GM12878 (cell line): ENCODE measurements at regions not wholly inside any gene's neighbourhood (a gene's known extent, or its start where the extent isn't known, plus 50 kb on each side); places are given as distances from the start of the nearest gene placed in this dataset.

Experiments
- ATAC-seq: fragments of 200-7000 bp; cut with Tn5 transposase; 3 replicates; pipeline ENCODE4 v1.9.1; 2020; ENCODE audit warnings: mild to moderate bottlenecking, moderate library complexity
- BruUV-seq: library from RNA; stranded (reverse); fragments of 400-500 nt; replicated peaks from 2 replicates; lab custom pipeline; 2021; lab: Mats Ljungman, UMichigan
- CTCF ChIA-PET: fragments of 300-600 bp; sonication (Branson Sonifier 250); formaldehyde crosslinking; extraction: SDS; loops from one replicate; lab custom pipeline; 2021; ENCODE audit warnings: inconsistent platforms; lab: Yijun Ruan, JAX
- POLR2A ChIA-PET: fragments of 350-600 bp; formaldehyde crosslinking; extraction: SDS; loops from one replicate; lab custom pipeline; 2021; ENCODE audit warnings: inconsistent platforms; lab: Charles Lee
- RAD21 ChIA-PET: fragments of 300-600 bp; sonication (Branson Sonifier 250); formaldehyde crosslinking; loops from one replicate; lab custom pipeline; 2023; ENCODE audit warnings: antibody characterized with exemption; ENCODE audit not compliant: unreplicated experiment; lab: Charles Lee
- SMC1A ChIA-PET: fragments of 300-600 bp; sonication (Branson Sonifier 250); formaldehyde crosslinking; loops from one replicate; lab custom pipeline; 2023; ENCODE audit not compliant: unreplicated experiment, uncharacterized antibody; lab: Charles Lee
- DNase-seq: peaks from one replicate; pipeline ENCODE4 v3.0.0-alpha.2; 2011; ENCODE audit warnings: low read depth, low spot score
- FAIRE-seq: peaks from 3 replicates; lab custom pipeline; 2011; peaks lifted over from hg19 to GRCh38; lab: Jason Lieb, UNC
- H2AFZ ChIP-seq: 2 replicates; pipeline ENCODE4 v1.6.0; 2011; ENCODE audit warnings: low read depth, low read length, control low read depth; ENCODE audit not compliant: control insufficient read depth
- H3K27ac ChIP-seq: 2 replicates; pipeline ENCODE4 v1.5.1; 2011; ENCODE audit warnings: control low read depth; ENCODE audit not compliant: control insufficient read depth, insufficient read depth
- H3K27me3 ChIP-seq, 2 experiments: replicated peaks in 1 of 2; 2 replicates each; pipeline versions ENCODE4 v1.6.0 to v1.6.1; 2011; ENCODE audit warnings: low read length in 1 of 2; ENCODE audit not compliant: control insufficient read depth in 2 of 2, insufficient read depth in 2 of 2
- H3K36me3 ChIP-seq, 2 experiments: 2 replicates each; pipeline ENCODE4 v1.5.1; 2011; ENCODE audit warnings: low read length in 1 of 2; ENCODE audit not compliant: control insufficient read depth in 2 of 2, insufficient read depth in 2 of 2
- H3K4me1 ChIP-seq: 2 replicates; pipeline ENCODE4 v1.6.1; 2011; ENCODE audit warnings: mild to moderate bottlenecking, low read length, moderate library complexity, mixed read lengths; ENCODE audit not compliant: control insufficient read depth, insufficient read depth
- H3K4me2 ChIP-seq: 2 replicates; pipeline ENCODE4 v1.6.0; 2011; ENCODE audit warnings: control low read depth; ENCODE audit not compliant: control insufficient read depth, insufficient read depth
- H3K4me3 ChIP-seq: fragments of 200-600 bp; sonication (generic); 2 replicates; pipeline ENCODE4 v1.5.1; 2016
- H3K79me2 ChIP-seq: 2 replicates; pipeline ENCODE4 v1.6.0; 2011; ENCODE audit warnings: low read length; ENCODE audit not compliant: control insufficient read depth, insufficient read depth
- H3K9ac ChIP-seq: 2 replicates; pipeline ENCODE4 v1.8.0; 2011; ENCODE audit warnings: low read length, control low read depth, mixed read lengths; ENCODE audit not compliant: control insufficient read depth, insufficient read depth
- H3K9me3 ChIP-seq: replicated peaks from 3 replicates; pipeline ENCODE4 v1.5.1; 2011; ENCODE audit warnings: mild to moderate bottlenecking, low read length; ENCODE audit not compliant: control insufficient read depth, insufficient read depth
- H4K20me1 ChIP-seq: 2 replicates; pipeline ENCODE4 v1.6.0; 2011; ENCODE audit not compliant: control insufficient read depth, insufficient read depth
- CEBPB ChIP-seq, 2 experiments: fragments of 150-350 bp in 1 of 2; IDR thresholded peaks; 2 replicates each; pipeline ENCODE4 v1.6.1; 2012 to 2014; ENCODE audit warnings: low read depth in 2 of 2, low read length in 2 of 2, borderline replicate concordance in 1 of 2, inconsistent platforms in 1 of 2
- CTCF ChIP-seq, 3 experiments: IDR thresholded peaks in 2 of 3; conservative IDR thresholded peaks in 1 of 3; 2 replicates each; pipeline ENCODE4 v1.5.1; 2011; ENCODE audit warnings: low read depth in 3 of 3, low read length in 3 of 3, mild to moderate bottlenecking in 3 of 3, control low read depth in 2 of 3, moderate library complexity in 2 of 3, inconsistent platforms in 1 of 3, mixed read lengths in 1 of 3; ENCODE audit not compliant: control insufficient read depth in 2 of 3, insufficient read depth in 1 of 3; ENCODE audit errors: extremely low read depth in 1 of 3
- JUNB ChIP-seq: IDR thresholded peaks from 2 replicates; pipeline ENCODE4 v1.6.1; 2016; ENCODE audit warnings: antibody characterized with exemption, mild to moderate bottlenecking
- KAT2A ChIP-seq: conservative IDR thresholded peaks from 2 replicates; pipeline ENCODE4 v1.6.1; 2011; ENCODE audit warnings: low read depth, low read length; ENCODE audit not compliant: control insufficient read depth
- NFYA ChIP-seq: IDR thresholded peaks from 2 replicates; pipeline ENCODE4 v1.6.1; 2011; ENCODE audit warnings: low read depth, mild to moderate bottlenecking, low read length, improper control_type of control experiment, borderline replicate concordance
- RAD51 ChIP-seq: fragments of 450-650 bp; IDR thresholded peaks from 2 replicates; pipeline ENCODE4 v1.6.1; 2016; ENCODE audit warnings: moderate library complexity, mild to moderate bottlenecking, inconsistent platforms
- RBBP5 ChIP-seq: fragments of 200-600 bp; sonication (generic); conservative IDR thresholded peaks from 2 replicates; pipeline ENCODE4 v1.6.1; 2016
- RELB ChIP-seq: fragments of 450-650 bp; IDR thresholded peaks from 2 replicates; pipeline ENCODE4 v1.6.1; 2017; ENCODE audit warnings: low read depth, mild to moderate bottlenecking, moderate library complexity
- RFX5 ChIP-seq: IDR thresholded peaks from 2 replicates; pipeline ENCODE4 v1.6.1; 2011; ENCODE audit warnings: low read depth, low read length, improper control_type of control experiment
- SRF ChIP-seq, 2 experiments: IDR thresholded peaks; 2 replicates each; pipeline ENCODE4 v1.6.1; 2011; ENCODE audit warnings: low read depth in 2 of 2, low read length in 2 of 2, mild to moderate bottlenecking in 1 of 2, moderate library complexity in 1 of 2
- TAF1 ChIP-seq: IDR thresholded peaks from 2 replicates; pipeline ENCODE4 v1.6.1; 2011; ENCODE audit warnings: mild to moderate bottlenecking, low read depth, low read length, borderline replicate concordance
- ZNF687 ChIP-seq: fragments of 450-650 bp; IDR thresholded peaks from 2 replicates; pipeline ENCODE4 v1.6.1; 2017; ENCODE audit warnings: mild to moderate bottlenecking, moderate library complexity
- WGBS: methylation state at CpG from one replicate; pipeline ENCODE4 v1.1.6; 2016; ENCODE audit warnings: low lambda C conversion rate; ENCODE audit not compliant: insufficient replicate concordance, insufficient coverage; ENCODE audit errors: missing lambda C conversion rate; 5-methylcytosine and 5-hydroxymethylcytosine counted together
- in situ Hi-C: fragments of 300-500 bp; cut with MboI; formaldehyde crosslinking; loops from 9 replicates; pipeline ENCODE4 v1.14.3; 2018; ENCODE audit warnings: mixed read lengths
- intact Hi-C: fragments of 100-400 bp; cut with micrococcal nuclease; formaldehyde crosslinking; loops from one replicate; pipeline ENCODE4 v1.14.2; 2022; ENCODE audit not compliant: unreplicated experiment

- no peak overlapping the region for H3K27ac ChIP-seq
- H3K9me3 ChIP-seq = no peaks in the 10 kb centered on the region
- in situ Hi-C loops (no loop called here), intact Hi-C loops (no loop called here)
- H3K4me1 ChIP-seq = no peaks in the 10 kb centered on the region
- no TSS peak for BruUV-seq
- no peaks in the 10 kb centered on the region for H3K27me3 ChIP-seq
- H2AFZ ChIP-seq = no peak overlapping the region
- ChIA-PET POLR2A (no interaction called here), RAD21 (no interaction called here), CTCF (no interaction called here), SMC1A (no interaction called here)
- H3K36me3 ChIP-seq = no peaks in the 10 kb centered on the region
- TF ChIP-seq RAD51 = no peak
- TF ChIP-seq NFYA = no peak
- no peak for TF ChIP-seq RELB
- TF ChIP-seq RBBP5 = no peak
- no peak for TF ChIP-seq TAF1
- no peak for TF ChIP-seq JUNB
- no peak for TF ChIP-seq KAT2A
- TF ChIP-seq SRF (IDR thresholded peaks at IDR 0.05; ENCODE audit: low read depth in 2 of 2, low read length in 2 of 2) = no peak
- 11% methylated on average over 1 of the region's 1 CpG for WGBS
- no peak overlapping the region for H3K4me2 ChIP-seq
- no peak overlapping the region for H3K4me3 ChIP-seq
- ATAC-seq = no peak
- H3K9ac ChIP-seq = no peak overlapping the region
- H4K20me1 ChIP-seq = no peaks in the 10 kb centered on the region
- no peaks in the 10 kb centered on the region for H3K79me2 ChIP-seq
- DNase-seq = no peak
- no peak for FAIRE-seq
These were observed 93.3 kb downstream of the ATP23 start for GRCh38 chr12:58034712-58035111.

GRCh38 chr12:58041441-58041840 is 100.1 kb downstream of the ATP23 start:
- BruUV-seq = no TSS peak
- CTCF ChIA-PET = no interaction called here
- 81% methylated on average over 2 of the region's 2 CpGs for WGBS
- TF ChIP-seq ZNF687 (no peak), CTCF (IDR thresholded peaks at IDR 0.05 in 2 of 3, conservative IDR thresholded peaks at IDR 0.05 in 1 of 3; ENCODE audit: control insufficient read depth in 2 of 3, extremely low read depth in 1 of 3, insufficient read depth in 1 of 3, low read depth in 3 of 3, low read length in 3 of 3) (no peak), CEBPB (IDR thresholded peaks at IDR 0.05; ENCODE audit: borderline replicate concordance in 1 of 2, low read depth in 2 of 2, low read length in 2 of 2) (no peak), RFX5 (no peak)

More at GRCh38 chr12:58041441-58041840, 100.1 kb downstream of the ATP23 start:
- no peak for ATAC-seq
- Histone ChIP-seq H2AFZ (no peak overlapping the region), H3K27ac (no peak overlapping the region), H3K79me2 (no peaks in the 10 kb centered on the region), H3K4me2 (no peak overlapping the region), H4K20me1 (no peaks in the 10 kb centered on the region), H3K9me3 (no peaks in the 10 kb centered on the region), H3K36me3 (no peaks in the 10 kb centered on the region), H3K4me3 (no peak overlapping the region), H3K27me3 (no peaks in the 10 kb centered on the region), H3K9ac (no peak overlapping the region), H3K4me1 (no peaks in the 10 kb centered on the region)
- no peak for FAIRE-seq
- in situ Hi-C loops = no loop called here
- intact Hi-C loops = no loop called here
- ChIA-PET SMC1A (no interaction called here), RAD21 (no interaction called here), POLR2A (no interaction called here)
- DNase-seq = no peak
